ENCODE measurements at regions not wholly inside any gene's neighbourhood (a gene's known extent, or its start where the extent isn't known, plus 50 kb on each side); places are given as distances from the start of the nearest gene placed in this dataset.

- no peak for DNase-seq (ENCODE audit: low read depth, low spot score)
Measured at GRCh38 chr1:182196897-182197870, 135.7 kb upstream of the ZNF648 start.

DNA sequence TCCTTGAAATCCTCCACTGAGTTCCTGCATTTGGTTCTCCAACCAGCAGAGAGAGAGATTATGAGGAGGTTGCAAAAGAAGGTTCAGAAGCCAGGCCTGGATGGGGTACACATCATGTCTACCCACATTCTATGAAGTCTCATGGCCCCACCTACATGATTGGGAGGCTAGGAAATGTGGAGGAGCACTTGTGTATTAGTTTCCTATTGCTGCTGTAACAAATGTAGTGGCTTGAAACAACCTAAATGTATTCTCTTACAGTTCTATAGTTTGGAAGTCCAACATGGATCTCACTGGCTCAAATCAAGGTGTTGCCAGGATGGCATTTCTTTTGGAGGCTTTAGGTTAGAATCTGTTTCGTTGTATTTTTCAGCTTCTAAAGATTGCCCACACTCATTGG, 134.2 kb upstream of the ZNF648 start:
- no peak for DNase-seq (ENCODE audit: low read depth, low spot score)

DNA sequence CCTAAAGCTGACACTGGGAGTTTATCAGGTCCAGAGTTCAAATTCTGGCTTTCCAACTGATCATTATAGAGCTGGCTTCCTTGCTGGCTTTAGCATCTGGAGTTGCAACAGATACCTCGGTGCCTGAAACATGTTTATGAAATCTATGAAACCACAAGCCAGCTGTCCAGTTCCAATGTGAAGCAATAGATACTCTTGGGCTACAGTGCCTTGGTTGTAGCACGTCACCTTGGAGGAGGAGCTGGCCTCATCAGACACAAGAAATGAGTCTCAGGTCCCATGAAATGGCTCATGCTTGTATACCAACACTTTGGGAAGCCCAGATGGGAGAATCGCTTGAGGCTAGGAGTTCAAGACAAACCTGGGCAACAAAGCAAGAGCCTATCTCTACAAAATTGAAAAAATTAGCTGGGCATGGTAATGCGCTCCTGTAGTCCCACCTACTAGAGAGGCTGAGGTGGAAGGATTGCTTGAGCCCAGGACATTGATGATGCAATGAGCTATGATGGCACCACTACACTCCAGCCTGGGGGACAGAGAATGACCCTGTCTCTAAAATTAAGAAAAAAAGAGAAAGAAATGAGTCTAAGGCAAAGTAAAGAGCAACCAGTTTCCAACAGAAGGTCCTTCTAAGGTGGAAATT, 132.5 kb upstream of the ZNF648 start:
- no peak for DNase-seq (ENCODE audit: low read depth, low spot score)

DNA sequence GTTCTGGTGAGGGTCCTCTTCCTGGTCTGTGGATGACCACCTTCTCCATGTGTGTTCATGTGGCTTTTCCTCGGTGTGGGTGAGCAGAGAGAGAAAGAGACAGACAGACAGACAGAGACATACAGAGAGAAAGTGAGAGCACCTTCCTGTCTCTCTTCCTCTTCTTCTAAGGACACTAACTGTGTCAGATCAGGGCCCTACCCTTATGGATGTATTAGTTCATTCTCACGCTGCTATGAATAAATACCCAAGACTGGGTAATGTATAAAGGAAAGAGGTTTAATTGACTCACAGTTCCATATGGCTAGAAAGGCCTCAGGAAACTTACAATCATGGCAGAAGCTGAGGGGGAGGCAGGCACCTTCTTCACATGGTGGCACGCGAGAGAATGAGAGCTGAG, 131.5 kb upstream of the ZNF648 start:
- no peak for DNase-seq (ENCODE audit: low read depth, low spot score)

DNA sequence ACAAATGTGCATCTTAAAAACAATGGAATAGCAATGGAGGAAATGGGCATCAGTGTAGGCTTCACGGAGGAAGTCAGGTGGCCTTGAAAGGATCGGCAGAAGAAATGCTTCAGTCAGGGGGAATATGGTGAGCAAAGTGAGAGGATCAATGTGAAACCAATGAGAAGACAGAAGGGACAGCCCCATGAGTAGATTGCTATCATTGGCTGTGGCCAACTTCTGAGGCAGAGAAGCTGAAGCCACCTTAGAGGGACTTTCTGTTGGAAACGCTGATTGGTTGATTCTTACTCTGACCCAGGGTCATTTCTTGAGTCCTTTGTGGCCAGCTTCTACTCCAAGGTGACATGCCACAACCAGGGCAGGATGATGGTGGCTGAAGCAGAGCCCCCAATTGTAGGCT, 130.7 kb upstream of the ZNF648 start:
- DNase-seq (ENCODE audit: low read depth, low spot score): no peak

DNA sequence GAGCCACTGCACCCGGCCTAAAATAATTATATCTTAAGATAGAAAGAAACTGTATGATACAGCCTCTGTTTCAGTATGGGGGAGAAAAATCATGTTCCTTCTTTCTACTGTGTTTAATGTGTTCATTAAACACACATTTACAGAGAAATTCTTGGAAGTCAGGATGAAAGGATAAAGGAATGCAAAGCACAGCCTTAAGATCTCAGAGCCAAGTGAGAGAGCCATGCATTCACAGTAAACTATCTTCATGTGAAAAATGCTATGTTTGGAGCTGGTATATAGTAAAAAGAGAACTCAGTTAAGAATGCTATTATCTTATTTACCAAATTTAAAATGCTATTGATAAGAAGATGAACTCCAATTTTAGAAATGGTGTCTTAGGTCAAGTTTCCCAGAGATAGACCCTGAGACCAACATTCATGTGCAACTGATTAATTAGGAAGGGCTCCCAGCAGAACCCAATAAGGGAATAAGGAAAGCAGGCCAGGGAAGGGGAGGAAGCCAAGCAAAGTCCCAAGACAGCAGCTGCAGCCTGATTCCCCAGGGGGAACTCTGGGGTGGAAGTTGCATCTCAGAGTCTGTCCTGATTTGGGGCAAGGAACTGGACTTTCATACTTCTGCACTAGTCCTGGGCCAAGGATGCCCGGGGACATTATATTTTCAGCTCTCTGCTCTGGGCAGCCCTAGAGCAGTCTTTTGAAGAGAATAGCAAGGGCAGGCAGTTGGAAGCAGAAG, 130.0 kb upstream of the ZNF648 start:
- DNase-seq (ENCODE audit: low read depth, low spot score): no peak

DNA sequence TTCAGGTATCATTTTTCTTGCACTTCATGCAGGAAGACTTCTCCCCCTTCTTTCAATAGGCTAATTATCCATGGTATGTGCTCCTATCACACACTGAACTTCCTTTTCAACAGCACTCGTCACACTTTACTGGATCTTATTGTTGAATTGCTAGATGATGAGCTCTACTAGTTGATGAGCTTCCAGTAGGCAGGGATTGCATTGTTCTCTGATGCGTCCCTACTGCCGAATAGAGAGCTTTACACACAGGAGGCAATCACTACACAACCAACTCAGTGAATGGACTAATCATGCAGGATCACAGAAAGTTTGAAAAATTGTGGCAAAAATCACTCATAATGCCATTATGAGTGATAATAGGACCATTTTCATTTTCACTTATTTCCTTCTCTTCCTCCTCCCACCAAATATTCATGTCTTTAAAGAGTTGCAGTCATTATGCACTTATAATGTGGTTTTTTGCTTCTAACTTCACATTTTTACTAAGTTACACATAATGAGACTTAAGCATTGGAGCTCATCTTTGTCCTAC, 128.1 kb upstream of the ZNF648 start:
- DNase-seq (ENCODE audit: low read depth, low spot score): no peak

GRCh38 chr1:182186757-182187146, 125.2 kb upstream of the ZNF648 start:
- no peak for DNase-seq (ENCODE audit: low read depth, low spot score)

DNA sequence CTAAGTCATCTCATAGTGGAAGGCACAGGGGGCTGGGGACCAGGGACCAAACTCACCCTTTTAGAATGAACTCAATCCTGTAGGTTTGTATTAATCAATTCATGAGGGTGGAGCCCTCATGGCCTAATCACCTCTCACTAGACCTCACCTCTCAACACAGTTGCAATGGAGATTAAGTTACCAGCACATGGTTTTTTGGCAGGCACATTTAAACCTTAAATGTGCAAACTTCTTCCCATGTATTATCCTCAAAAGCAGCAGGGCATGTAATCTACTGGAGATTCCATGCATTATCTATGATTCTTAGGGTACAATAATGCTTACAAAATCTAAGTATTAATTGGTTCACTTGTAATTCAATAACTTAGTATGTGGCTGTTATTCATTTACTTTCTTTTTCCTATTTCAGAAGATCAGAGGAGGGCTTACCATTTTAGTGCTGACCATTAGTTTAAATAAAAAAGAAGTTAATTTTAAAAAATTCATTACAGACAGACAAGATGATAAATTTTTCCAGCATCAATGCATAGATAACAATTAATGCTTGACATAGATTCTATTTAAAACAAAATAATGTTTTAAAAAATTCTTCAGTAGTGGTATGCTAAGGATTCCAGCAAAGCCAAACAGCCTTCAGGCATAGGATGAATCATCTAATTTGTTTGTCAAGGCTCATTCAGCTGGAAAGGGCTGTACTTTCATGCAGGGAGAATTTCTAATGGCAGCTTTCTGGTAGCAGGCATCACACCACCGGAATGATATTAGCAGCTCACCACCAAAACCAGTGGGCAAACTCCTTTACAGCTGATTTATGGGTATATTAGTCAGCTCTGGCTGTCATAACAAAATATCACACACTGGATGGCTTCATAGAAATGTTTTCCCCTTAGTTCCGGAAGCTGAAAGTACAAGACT, 124.6 kb upstream of the ZNF648 start:
- DNase-seq (ENCODE audit: low read depth, low spot score): peak; percentile 33

DNA sequence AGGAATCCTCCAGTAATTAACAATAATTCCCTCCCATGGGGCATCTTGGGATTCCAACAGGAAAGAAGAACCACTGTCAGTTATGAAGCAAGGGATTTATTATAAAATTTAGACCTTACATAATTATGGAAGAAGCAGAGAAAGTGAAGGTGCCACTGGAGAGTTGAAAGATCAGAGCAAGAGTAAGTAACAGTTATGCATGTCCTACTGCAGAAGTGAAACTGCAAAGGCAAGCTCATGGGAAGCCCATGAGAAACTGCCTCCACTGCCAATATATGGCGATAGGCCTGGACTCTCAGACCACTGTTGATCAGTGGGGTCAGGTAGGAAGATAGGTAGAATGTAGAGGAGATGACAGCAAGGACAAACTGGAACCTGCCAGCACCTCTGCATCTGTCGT, 123.6 kb upstream of the ZNF648 start:
- no peak for DNase-seq (ENCODE audit: low read depth, low spot score)

DNA sequence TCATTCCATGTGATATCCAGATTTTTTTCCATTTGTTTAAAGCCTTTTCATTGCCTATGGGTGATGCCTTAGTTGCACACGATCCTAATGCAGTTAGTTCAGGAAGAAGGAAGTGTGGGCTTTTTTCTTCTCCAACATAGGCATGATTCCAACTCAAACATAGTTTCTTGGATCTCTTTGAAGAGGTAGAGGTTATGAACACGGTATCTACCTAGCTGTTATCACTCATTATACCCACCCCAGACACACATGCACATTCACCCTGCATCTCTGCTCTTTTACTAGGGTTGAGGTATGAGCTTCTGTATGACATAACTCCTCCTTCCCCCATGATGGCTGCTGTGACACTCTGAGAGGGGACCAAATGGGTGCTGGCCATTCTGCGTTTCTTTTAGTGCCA, 122.1 kb upstream of the ZNF648 start:
- DNase-seq (ENCODE audit: low read depth, low spot score): no peak

DNA sequence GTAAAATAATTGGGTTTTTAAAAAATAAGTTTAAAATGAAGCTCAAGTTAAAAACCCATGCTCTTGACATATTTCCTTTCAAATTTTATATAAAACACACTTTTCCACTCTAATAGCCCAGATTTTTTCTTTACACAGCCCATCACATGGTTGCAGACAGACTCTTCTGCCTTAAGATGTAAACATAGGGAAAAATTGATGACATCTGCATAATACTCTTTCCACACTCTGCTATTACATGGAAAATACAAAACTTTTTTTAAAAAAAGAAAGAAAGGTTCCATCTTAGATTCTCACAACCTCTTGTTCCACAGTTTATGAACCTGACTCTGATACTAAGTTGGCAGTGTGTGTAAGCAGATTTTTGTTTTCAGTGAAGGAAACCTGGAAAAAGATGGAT, 120.8 kb upstream of the ZNF648 start:
- no peak for DNase-seq (ENCODE audit: low read depth, low spot score)

GRCh38 chr1:182181167-182181572, 119.7 kb upstream of the ZNF648 start:
- DNase-seq (ENCODE audit: low read depth, low spot score): no peak

GRCh38 chr1:182175361-182175931, 113.9 kb upstream of the ZNF648 start:
- DNase-seq (ENCODE audit: low read depth, low spot score): no peak

DNA sequence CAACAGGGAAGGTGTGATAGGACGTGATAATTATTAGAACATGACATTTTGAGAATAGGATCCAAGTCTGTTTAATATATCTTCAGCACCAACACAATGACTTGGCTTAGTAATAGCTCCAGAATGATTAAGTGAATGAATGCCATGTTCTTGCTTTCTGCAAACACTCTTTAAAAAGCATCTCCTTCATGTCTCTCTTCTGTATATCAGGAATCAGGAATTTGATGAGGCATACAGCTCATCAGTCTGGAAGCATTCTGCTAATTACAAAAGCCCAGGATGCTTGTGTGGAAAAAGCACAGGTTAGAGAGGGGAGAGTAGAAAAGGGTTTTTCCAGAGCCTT, 113.0 kb upstream of the ZNF648 start:
- DNase-seq (ENCODE audit: low read depth, low spot score): no peak

DNA sequence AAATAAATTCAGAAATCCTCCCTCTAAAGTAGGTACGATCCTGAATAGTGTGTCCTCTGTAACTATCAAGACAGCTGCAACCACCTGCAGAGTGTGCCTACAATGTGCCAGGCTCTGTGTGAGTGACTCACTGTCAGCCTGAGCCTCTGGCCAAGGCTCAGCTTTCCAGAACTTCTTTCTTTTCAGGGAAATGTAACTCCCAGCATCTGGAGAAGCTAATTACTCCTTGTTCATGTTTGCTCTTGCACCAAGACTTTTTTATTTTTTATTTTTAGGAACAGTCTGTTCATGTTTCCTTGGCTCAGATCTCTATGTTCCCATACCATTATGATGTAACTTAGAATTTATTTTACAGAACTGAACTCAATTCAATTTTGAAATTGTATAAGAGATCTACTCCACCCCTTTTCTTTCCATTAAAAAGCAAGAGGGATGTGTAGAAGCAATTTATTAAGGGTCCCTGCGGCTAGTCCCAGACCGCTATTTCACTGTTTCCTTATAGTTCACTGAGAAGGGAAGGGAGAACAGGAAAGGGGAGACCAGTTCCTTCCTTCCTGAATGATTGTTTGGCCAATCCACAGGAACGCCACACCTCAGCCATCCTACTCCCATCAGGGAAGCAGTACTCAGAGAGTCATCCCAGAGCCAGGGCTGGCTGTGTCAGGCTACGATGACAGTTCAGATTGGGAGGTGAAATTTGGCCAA, 112.4 kb upstream of the ZNF648 start:
- no peak for DNase-seq (ENCODE audit: low read depth, low spot score)

DNA sequence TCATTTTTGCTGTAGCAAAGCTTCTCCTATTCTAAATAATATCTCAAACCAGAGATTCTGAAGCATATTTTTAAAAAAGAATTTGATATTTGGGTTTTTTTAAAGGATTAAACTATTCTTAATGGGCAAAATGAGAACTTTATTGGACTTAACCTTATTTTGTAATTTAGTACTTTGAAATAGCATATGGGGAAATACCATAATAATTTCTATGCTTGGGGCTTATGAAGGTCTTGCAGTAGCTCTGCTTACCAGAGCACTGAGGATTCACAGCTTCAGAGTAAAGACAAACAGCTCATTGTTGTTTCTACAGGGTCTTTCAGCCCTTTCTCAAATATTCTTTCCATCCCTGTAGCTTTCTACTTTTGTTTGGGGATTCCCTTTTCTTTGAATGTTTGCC, 111.2 kb upstream of the ZNF648 start:
- no peak for DNase-seq (ENCODE audit: low read depth, low spot score)

- no peak for DNase-seq (ENCODE audit: low read depth, low spot score)
Measured at GRCh38 chr1:182170891-182171461, 109.5 kb upstream of the ZNF648 start.

DNA sequence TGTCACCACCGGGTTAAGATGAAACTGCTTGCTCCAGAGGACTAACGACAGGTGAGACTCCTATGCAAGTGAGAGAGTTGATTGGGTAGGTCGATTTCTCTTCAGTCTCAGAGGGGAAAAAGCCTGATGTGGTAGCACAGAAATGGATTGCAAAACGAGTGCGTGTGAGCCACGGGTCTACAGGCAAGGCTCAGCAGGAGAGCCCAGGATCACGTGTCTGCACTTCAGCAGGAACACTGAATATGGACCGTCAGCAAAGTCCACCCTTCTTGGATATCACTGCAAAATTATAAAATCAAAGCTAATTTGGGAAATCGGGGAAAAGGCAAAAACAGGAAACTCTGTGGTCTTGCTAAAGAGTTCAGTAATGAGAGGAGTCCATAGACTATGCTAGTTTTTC, 107.7 kb upstream of the ZNF648 start:
- no peak for DNase-seq (ENCODE audit: low read depth, low spot score)

GRCh38 chr1:182166750-182167149, 105.2 kb upstream of the ZNF648 start:
- no peak for DNase-seq (ENCODE audit: low read depth, low spot score)

All from ELF-1 (cell line).